PC-3 (cell line): ENCODE measurements at regions not wholly inside any gene's neighbourhood (a gene's known extent, or its start where the extent isn't known, plus 50 kb on each side); places are given as distances from the start of the nearest gene placed in this dataset.

ENCODE experiments used
- ATAC-seq: fragments of 200-7000 bp; cut with Tn5 transposase; 2 replicates; pipeline ENCODE4 v1.9.1; 2020; ENCODE audit warnings: mild to moderate bottlenecking, moderate library complexity
- BruUV-seq: library from RNA; stranded (reverse); fragments of 400-500 nt; replicated peaks from 2 replicates; lab custom pipeline; 2021; lab: Mats Ljungman, UMichigan
- CTCF ChIA-PET: fragments of 300-600 bp; sonication (Branson Sonifier 250); formaldehyde crosslinking; loops from one replicate; lab custom pipeline; 2022; ENCODE audit warnings: antibody characterized with exemption; lab: Charles Lee
- POLR2A ChIA-PET: fragments of 300-600 bp; sonication (Branson Sonifier 250); formaldehyde crosslinking; loops from one replicate; lab custom pipeline; 2022; ENCODE audit warnings: antibody characterized with exemption; ENCODE audit not compliant: unreplicated experiment; lab: Charles Lee
- DNase-seq: peaks from one replicate; pipeline ENCODE4 v3.0.0-alpha.2; 2015
- H2AFZ ChIP-seq: fragments of 300-600 bp; sonication (generic); 2 replicates; pipeline ENCODE4 v1.6.0; 2016; ENCODE audit warnings: antibody characterized with exemption, low read length
- H3F3A ChIP-seq: fragments of 300-600 bp; sonication (generic); one replicate; pipeline ENCODE4 v1.6.0; 2017; ENCODE audit warnings: antibody characterized with exemption, low read length, control low read depth, mild to moderate bottlenecking; ENCODE audit not compliant: unreplicated experiment
- H3K27ac ChIP-seq: fragments of 300-600 bp; sonication (generic); 2 replicates; pipeline ENCODE4 v1.5.1; 2016; ENCODE audit warnings: mild to moderate bottlenecking, low read length
- H3K27me3 ChIP-seq: fragments of 300-600 bp; sonication (generic); 2 replicates; pipeline ENCODE4 v1.6.1; 2016; ENCODE audit warnings: low read length, mixed read lengths
- H3K36me3 ChIP-seq: fragments of 300-600 bp; sonication (generic); 2 replicates; pipeline ENCODE4 v1.6.1; 2016; ENCODE audit warnings: low read depth, mixed run types, low read length, mixed read lengths
- H3K4me1 ChIP-seq: fragments of 300-600 bp; sonication (generic); 2 replicates; pipeline ENCODE4 v1.5.1; 2016; ENCODE audit warnings: low read length; ENCODE audit not compliant: insufficient read depth
- H3K4me2 ChIP-seq: fragments of 300-600 bp; sonication (generic); 2 replicates; pipeline ENCODE4 v1.6.0; 2016; ENCODE audit warnings: low read length
- H3K4me3 ChIP-seq: fragments of 300-600 bp; sonication (generic); 2 replicates; pipeline ENCODE4 v1.5.1; 2016; ENCODE audit warnings: mild to moderate bottlenecking, low read length, mixed read lengths
- H3K79me2 ChIP-seq: fragments of 300-600 bp; sonication (generic); 2 replicates; pipeline ENCODE4 v1.6.1; 2017; ENCODE audit warnings: low read length, mixed read lengths
- H3K9ac ChIP-seq: fragments of 300-600 bp; sonication (generic); 2 replicates; pipeline ENCODE4 v1.6.0; 2016; ENCODE audit warnings: mild to moderate bottlenecking, low read length
- H3K9me2 ChIP-seq: fragments of 300-600 bp; sonication (generic); replicated peaks from 2 replicates; pipeline ENCODE4 v1.6.1; 2016; ENCODE audit warnings: mixed run types, low read length, mixed read lengths
- H3K9me3 ChIP-seq: fragments of 300-600 bp; sonication (generic); 2 replicates; pipeline ENCODE4 v1.6.1; 2016; ENCODE audit warnings: low read length, mixed read lengths
- H4K20me1 ChIP-seq: fragments of 300-600 bp; sonication (generic); 2 replicates; pipeline ENCODE4 v1.6.1; 2016; ENCODE audit warnings: low read length, mixed read lengths
- EZH2 ChIP-seq: fragments of 300-600 bp; sonication (generic); IDR thresholded peaks from one replicate; pipeline ENCODE4 v1.6.1; 2017; ENCODE audit warnings: antibody characterized with exemption, mild to moderate bottlenecking, low read length; ENCODE audit not compliant: unreplicated experiment
- EZH2phosphoT487 ChIP-seq: fragments of 300-600 bp; sonication (generic); IDR thresholded peaks from 2 replicates; pipeline ENCODE4 v1.6.1; 2018; ENCODE audit warnings: mild to moderate bottlenecking, antibody characterized with exemption, low read length, borderline replicate concordance
- intact Hi-C: fragments of 100-400 bp; cut with micrococcal nuclease; formaldehyde crosslinking; loops from 2 replicates; pipeline ENCODE4 v1.9.0; 2023
- TF ChIP-seq, protein P1 (sequence below): fragments of 300-600 bp; sonication (generic); conservative IDR thresholded peaks from 2 replicates; pipeline ENCODE4 v1.5.1; 2017; ENCODE audit warnings: antibody characterized with exemption, low read depth, mild to moderate bottlenecking, low read length

DNA sequence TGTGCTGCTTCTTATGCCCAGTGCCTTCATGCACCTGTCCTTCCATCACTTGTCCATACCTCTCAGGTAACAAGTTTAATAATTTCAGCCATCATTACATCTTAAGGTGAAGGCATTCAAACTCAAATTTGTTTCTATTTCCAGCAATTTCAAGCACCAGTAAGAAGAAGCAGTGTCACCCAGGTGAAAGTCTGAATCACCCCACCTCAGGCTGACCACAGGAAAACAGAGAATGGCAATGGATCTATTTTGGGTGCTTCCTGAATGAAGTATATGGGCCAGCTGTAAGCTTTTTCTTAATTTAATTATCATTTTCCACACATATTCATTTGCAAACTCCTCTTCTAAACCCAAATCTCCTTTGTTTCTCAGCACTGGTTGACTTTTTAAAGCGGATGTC lies 372.7 kb upstream of the SOX11 start:
- Histone ChIP-seq H3K79me2 (no peaks in the 10 kb centered on the region), H3K9me2 (no peaks in the 10 kb centered on the region), H3K4me1 (no peaks in the 10 kb centered on the region), H4K20me1 (no peaks in the 10 kb centered on the region), H3K36me3 (no peaks in the 10 kb centered on the region), H3K27ac (no peak overlapping the region), H2AFZ (no peak overlapping the region), H3K4me2 (no peak overlapping the region), H3K4me3 (no peak overlapping the region), H3K9ac (no peak overlapping the region), H3F3A (no peaks in the 10 kb centered on the region), H3K9me3 (no peaks in the 10 kb centered on the region), H3K27me3 (no peaks in the 10 kb centered on the region)
- CTCF ChIA-PET: no interaction called here
- TF ChIP-seq EZH2phosphoT487 (no peak), EZH2 (no peak)
- TF ChIP-seq, protein P1, sequence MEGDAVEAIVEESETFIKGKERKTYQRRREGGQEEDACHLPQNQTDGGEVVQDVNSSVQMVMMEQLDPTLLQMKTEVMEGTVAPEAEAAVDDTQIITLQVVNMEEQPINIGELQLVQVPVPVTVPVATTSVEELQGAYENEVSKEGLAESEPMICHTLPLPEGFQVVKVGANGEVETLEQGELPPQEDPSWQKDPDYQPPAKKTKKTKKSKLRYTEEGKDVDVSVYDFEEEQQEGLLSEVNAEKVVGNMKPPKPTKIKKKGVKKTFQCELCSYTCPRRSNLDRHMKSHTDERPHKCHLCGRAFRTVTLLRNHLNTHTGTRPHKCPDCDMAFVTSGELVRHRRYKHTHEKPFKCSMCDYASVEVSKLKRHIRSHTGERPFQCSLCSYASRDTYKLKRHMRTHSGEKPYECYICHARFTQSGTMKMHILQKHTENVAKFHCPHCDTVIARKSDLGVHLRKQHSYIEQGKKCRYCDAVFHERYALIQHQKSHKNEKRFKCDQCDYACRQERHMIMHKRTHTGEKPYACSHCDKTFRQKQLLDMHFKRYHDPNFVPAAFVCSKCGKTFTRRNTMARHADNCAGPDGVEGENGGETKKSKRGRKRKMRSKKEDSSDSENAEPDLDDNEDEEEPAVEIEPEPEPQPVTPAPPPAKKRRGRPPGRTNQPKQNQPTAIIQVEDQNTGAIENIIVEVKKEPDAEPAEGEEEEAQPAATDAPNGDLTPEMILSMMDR: no peak
- no TSS peak for BruUV-seq
- intact Hi-C loops: no loop called here
- no peak for DNase-seq
- no peak for ATAC-seq
- POLR2A ChIA-PET: no interaction called here

DNA sequence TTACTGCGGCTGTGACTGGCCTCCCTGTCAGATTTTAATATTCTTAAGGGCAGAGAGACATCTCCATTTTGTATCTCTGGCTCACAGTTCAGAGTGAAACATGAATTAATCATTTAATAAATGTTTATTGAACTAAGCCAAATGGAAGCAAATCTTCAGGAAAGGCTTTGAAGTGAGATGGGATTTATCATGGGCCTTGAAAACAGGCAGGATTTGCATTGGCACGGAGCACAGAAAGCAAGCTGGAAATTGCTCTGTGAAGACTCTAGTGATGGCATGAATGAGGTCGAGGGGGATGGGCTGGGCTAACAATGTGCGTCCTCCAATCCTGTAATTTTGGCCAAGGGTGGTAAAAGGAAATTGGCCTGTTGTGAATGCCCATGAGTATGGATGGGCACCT lies 369.8 kb upstream of the SOX11 start:
- Histone ChIP-seq H3K9ac (no peak overlapping the region), H3K9me3 (no peaks in the 10 kb centered on the region), H3K27me3 (no peaks in the 10 kb centered on the region), H3K9me2 (no peaks in the 10 kb centered on the region), H4K20me1 (no peaks in the 10 kb centered on the region), H3K4me2 (no peak overlapping the region), H3K27ac (no peak overlapping the region), H3K4me3 (no peak overlapping the region), H3K79me2 (no peaks in the 10 kb centered on the region), H3K36me3 (no peaks in the 10 kb centered on the region), H3F3A (no peaks in the 10 kb centered on the region), H2AFZ (no peak overlapping the region), H3K4me1 (no peaks in the 10 kb centered on the region)
- DNase-seq (no peak), ATAC-seq (no peak)
- intact Hi-C loops: no loop called here
- ChIA-PET CTCF (no interaction called here), POLR2A (no interaction called here)
- BruUV-seq: no TSS peak
- TF ChIP-seq, protein P1: no peak
- no peak for TF ChIP-seq EZH2
- TF ChIP-seq EZH2phosphoT487: no peak

DNA sequence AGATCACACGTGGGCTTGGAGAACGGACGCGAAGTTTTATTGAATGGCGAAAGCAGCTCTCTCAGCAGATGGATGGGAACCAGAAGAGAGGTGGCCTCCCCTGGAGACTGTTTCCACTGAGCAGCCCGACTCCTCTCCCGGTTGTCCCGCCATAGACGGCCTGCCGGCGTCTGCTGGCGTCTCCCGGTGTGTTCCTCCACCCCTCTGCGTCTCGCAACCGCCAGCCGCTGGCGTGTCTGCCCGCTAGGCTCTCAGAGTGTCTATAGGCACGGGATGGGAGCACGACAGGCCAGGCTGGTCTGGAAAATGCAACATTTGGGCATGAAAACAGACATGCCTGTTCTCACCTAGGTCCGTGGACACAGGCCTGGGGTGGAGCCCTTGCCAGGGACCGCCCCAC lies 366.7 kb upstream of the SOX11 start:
- intact Hi-C loops: no loop called here
- ChIA-PET CTCF (no interaction called here), POLR2A (no interaction called here)
- Histone ChIP-seq H3K9ac (no peak overlapping the region), H3K9me3 (no peaks in the 10 kb centered on the region), H3K4me3 (no peak overlapping the region), H2AFZ (no peak overlapping the region), H3K79me2 (no peaks in the 10 kb centered on the region), H3K27ac (no peak overlapping the region), H3K4me2 (no peak overlapping the region), H3F3A (no peaks in the 10 kb centered on the region), H4K20me1 (no peaks in the 10 kb centered on the region), H3K4me1 (no peaks in the 10 kb centered on the region), H3K36me3 (no peaks in the 10 kb centered on the region), H3K27me3 (no peaks in the 10 kb centered on the region), H3K9me2 (no peaks in the 10 kb centered on the region)
- no peak for DNase-seq
- TF ChIP-seq, protein P1: no peak
- TF ChIP-seq EZH2 (no peak), EZH2phosphoT487 (no peak)
- BruUV-seq: no TSS peak
- no peak for ATAC-seq
